SK-N-SH treated with all-trans-retinoic acid at 6 μM for 48 hours (cell line): ENCODE measurements at regions not wholly inside any gene's neighbourhood (a gene's known extent, or its start where the extent isn't known, plus 50 kb on each side); places are given as distances from the start of the nearest gene placed in this dataset.

Source experiments
- ATAC-seq: fragments of 200-7000 bp; cut with Tn5 transposase; 3 replicates; pipeline ENCODE4 v1.9.1; 2020; ENCODE audit warnings: mild to moderate bottlenecking, moderate library complexity
- ARNTL ChIP-seq: fragments of 450-650 bp; formaldehyde crosslinking; IDR thresholded peaks from 2 replicates; pipeline ENCODE4 v1.5.0; 2020; ENCODE audit warnings: low read depth, mild to moderate bottlenecking, moderate library complexity, borderline replicate concordance
- BACH2 ChIP-seq: fragments of 250-450 bp; sonication (Bioruptor Pico); IDR thresholded peaks from 2 replicates; pipeline ENCODE4 v1.9.0; 2021; ENCODE audit warnings: mild to moderate bottlenecking, borderline replicate concordance
- CSDC2 ChIP-seq: fragments of 250-450 bp; sonication (Bioruptor Pico); IDR thresholded peaks from 2 replicates; pipeline ENCODE4 v1.5.0; 2020; ENCODE audit warnings: mild to moderate bottlenecking, moderate library complexity
- ESRRG ChIP-seq: fragments of 250-450 bp; sonication (Bioruptor Pico); IDR thresholded peaks from 2 replicates; pipeline ENCODE4 v1.6.1; 2021; ENCODE audit warnings: mild to moderate bottlenecking
- GLIS3 ChIP-seq: fragments of 250-450 bp; sonication (Bioruptor Pico); IDR thresholded peaks from 2 replicates; pipeline ENCODE4 v1.5.0; 2020; ENCODE audit warnings: mild to moderate bottlenecking, moderate library complexity
- ISL1 ChIP-seq: fragments of 250-450 bp; sonication (Bioruptor Pico); IDR thresholded peaks from 2 replicates; pipeline ENCODE4 v2.1.2; 2022; ENCODE audit warnings: mild to moderate bottlenecking, moderate library complexity
- OSR1 ChIP-seq: fragments of 250-450 bp; sonication (Bioruptor Pico); IDR thresholded peaks from 2 replicates; pipeline ENCODE4 v1.8.0; 2022; ENCODE audit warnings: moderate library complexity, mild to moderate bottlenecking, inconsistent platforms
- PPARA ChIP-seq: fragments of 250-450 bp; sonication (Bioruptor Pico); IDR thresholded peaks from 2 replicates; pipeline ENCODE4 v1.5.0; 2020; ENCODE audit warnings: mild to moderate bottlenecking, borderline replicate concordance
- RARB ChIP-seq: fragments of 250-450 bp; sonication (Bioruptor Pico); IDR thresholded peaks from 2 replicates; pipeline ENCODE4 v1.8.0; 2021; ENCODE audit warnings: mild to moderate bottlenecking, moderate library complexity
- SNAI2 ChIP-seq: fragments of 250-450 bp; sonication (Bioruptor Pico); IDR thresholded peaks from 2 replicates; pipeline ENCODE4 v1.5.0; 2020; ENCODE audit warnings: mild to moderate bottlenecking, moderate library complexity
- TCF4 ChIP-seq: fragments of 250-450 bp; sonication (Bioruptor Pico); IDR thresholded peaks from 2 replicates; pipeline ENCODE4 v1.8.0; 2021; ENCODE audit warnings: mild to moderate bottlenecking, moderate library complexity, borderline replicate concordance
- TOX ChIP-seq: fragments of 250-450 bp; sonication (Bioruptor Pico); IDR thresholded peaks from 2 replicates; pipeline ENCODE4 v1.8.0; 2021; ENCODE audit warnings: mild to moderate bottlenecking, moderate library complexity, borderline replicate concordance
- ZC3H10 ChIP-seq: fragments of 250-450 bp; sonication (Bioruptor Pico); IDR thresholded peaks from 2 replicates; pipeline ENCODE4 v1.5.1; 2021; ENCODE audit warnings: mild to moderate bottlenecking, moderate library complexity
- ZFP3 ChIP-seq: fragments of 250-450 bp; sonication (Bioruptor Pico); IDR thresholded peaks from 2 replicates; pipeline ENCODE4 v1.5.0; 2020; ENCODE audit warnings: mild to moderate bottlenecking, moderate library complexity
- ZFP30 ChIP-seq: fragments of 450-650 bp; formaldehyde crosslinking; IDR thresholded peaks from 2 replicates; pipeline ENCODE4 v1.5.0; 2022; ENCODE audit warnings: mild to moderate bottlenecking, moderate library complexity
- ZNF565 ChIP-seq: fragments of 450-650 bp; formaldehyde crosslinking; conservative IDR thresholded peaks from 2 replicates; pipeline ENCODE4 v1.5.0; 2020; ENCODE audit warnings: low read depth, mild to moderate bottlenecking, moderate library complexity
- ZNF70 ChIP-seq: fragments of 450-650 bp; formaldehyde crosslinking; IDR thresholded peaks from 2 replicates; pipeline ENCODE4 v1.5.0; 2020; ENCODE audit warnings: mild to moderate bottlenecking, moderate library complexity
- ZNF8 ChIP-seq: fragments of 450-650 bp; formaldehyde crosslinking; IDR thresholded peaks from 2 replicates; pipeline ENCODE4 v1.5.0; 2020; ENCODE audit warnings: mild to moderate bottlenecking, moderate library complexity
- TF ChIP-seq, protein P1 (sequence below): fragments of 250-450 bp; sonication (Bioruptor Pico); IDR thresholded peaks from 2 replicates; pipeline ENCODE4 v1.8.0; 2020; ENCODE audit warnings: mild to moderate bottlenecking, moderate library complexity, borderline replicate concordance
- TF ChIP-seq, protein P2 (sequence below): fragments of 250-450 bp; sonication (Bioruptor Pico); IDR thresholded peaks from 2 replicates; pipeline ENCODE4 v1.8.0; 2021; ENCODE audit warnings: low read depth, mild to moderate bottlenecking, moderate library complexity, borderline replicate concordance
- TF ChIP-seq, protein P3 (sequence below): fragments of 250-450 bp; sonication (Bioruptor Pico); IDR thresholded peaks from 2 replicates; pipeline ENCODE4 v1.5.0; 2020; ENCODE audit warnings: mild to moderate bottlenecking, moderate library complexity
- TF ChIP-seq, protein P4 (sequence below): fragments of 250-450 bp; sonication (Bioruptor Pico); IDR thresholded peaks from 2 replicates; pipeline ENCODE4 v1.5.1; 2020; ENCODE audit warnings: low read depth, mild to moderate bottlenecking, moderate library complexity
- TF ChIP-seq, protein P5 (sequence below): fragments of 250-450 bp; sonication (Bioruptor Pico); IDR thresholded peaks from 2 replicates; pipeline ENCODE4 v1.5.1; 2021; ENCODE audit warnings: mild to moderate bottlenecking, moderate library complexity

DNA sequence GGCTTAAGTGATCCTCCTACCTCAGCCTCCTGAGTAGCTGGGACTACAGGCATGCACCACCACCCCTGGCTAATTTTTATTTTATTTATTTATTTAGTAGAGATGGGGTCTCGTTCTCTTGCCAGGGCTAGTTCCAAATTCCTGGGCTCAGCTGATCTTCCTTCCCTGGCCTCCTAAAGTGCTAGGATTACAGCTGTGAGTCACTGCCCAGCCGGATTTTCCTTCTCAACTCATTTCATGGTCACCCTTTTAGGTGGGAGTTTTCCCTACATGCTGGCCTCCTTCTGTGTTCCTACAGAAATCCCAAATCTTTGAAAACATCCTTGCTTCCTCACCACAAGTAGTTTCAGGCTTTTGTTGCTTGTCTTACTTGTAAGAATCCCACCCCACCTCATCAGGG is 102.1 kb upstream of the SIAH1 start:
- TF ChIP-seq ISL1 (CRISPR knock-in tag): no peak
- no peak for TF ChIP-seq CSDC2 (CRISPR knock-in tag)
- TF ChIP-seq, protein P1, sequence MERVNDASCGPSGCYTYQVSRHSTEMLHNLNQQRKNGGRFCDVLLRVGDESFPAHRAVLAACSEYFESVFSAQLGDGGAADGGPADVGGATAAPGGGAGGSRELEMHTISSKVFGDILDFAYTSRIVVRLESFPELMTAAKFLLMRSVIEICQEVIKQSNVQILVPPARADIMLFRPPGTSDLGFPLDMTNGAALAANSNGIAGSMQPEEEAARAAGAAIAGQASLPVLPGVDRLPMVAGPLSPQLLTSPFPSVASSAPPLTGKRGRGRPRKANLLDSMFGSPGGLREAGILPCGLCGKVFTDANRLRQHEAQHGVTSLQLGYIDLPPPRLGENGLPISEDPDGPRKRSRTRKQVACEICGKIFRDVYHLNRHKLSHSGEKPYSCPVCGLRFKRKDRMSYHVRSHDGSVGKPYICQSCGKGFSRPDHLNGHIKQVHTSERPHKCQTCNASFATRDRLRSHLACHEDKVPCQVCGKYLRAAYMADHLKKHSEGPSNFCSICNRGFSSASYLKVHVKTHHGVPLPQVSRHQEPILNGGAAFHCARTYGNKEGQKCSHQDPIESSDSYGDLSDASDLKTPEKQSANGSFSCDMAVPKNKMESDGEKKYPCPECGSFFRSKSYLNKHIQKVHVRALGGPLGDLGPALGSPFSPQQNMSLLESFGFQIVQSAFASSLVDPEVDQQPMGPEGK: no peak
- TF ChIP-seq TOX (CRISPR knock-in tag): no peak
- TF ChIP-seq OSR1 (CRISPR knock-in tag): no peak
- no peak for TF ChIP-seq ZFP3
- no peak for TF ChIP-seq BACH2
- TF ChIP-seq RARB: no peak
- TF ChIP-seq PPARA: no peak
- TF ChIP-seq ZNF565: no peak
- TF ChIP-seq, protein P2, sequence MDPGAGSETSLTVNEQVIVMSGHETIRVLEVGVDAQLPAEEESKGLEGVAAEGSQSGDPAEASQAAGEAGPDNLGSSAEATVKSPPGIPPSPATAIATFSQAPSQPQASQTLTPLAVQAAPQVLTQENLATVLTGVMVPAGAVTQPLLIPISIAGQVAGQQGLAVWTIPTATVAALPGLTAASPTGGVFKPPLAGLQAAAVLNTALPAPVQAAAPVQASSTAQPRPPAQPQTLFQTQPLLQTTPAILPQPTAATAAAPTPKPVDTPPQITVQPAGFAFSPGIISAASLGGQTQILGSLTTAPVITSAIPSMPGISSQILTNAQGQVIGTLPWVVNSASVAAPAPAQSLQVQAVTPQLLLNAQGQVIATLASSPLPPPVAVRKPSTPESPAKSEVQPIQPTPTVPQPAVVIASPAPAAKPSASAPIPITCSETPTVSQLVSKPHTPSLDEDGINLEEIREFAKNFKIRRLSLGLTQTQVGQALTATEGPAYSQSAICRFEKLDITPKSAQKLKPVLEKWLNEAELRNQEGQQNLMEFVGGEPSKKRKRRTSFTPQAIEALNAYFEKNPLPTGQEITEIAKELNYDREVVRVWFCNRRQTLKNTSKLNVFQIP: no peak
- TF ChIP-seq ZC3H10: no peak
- TF ChIP-seq TCF4 (CRISPR knock-in tag): no peak
- no peak for TF ChIP-seq GLIS3 (CRISPR knock-in tag)
- TF ChIP-seq ARNTL (CRISPR knock-in tag): no peak
- no peak for TF ChIP-seq ZNF8 (CRISPR knock-in tag)
- no peak for TF ChIP-seq SNAI2 (CRISPR knock-in tag)
- no peak for TF ChIP-seq ZFP30 (CRISPR knock-in tag)
- no peak for ATAC-seq

DNA sequence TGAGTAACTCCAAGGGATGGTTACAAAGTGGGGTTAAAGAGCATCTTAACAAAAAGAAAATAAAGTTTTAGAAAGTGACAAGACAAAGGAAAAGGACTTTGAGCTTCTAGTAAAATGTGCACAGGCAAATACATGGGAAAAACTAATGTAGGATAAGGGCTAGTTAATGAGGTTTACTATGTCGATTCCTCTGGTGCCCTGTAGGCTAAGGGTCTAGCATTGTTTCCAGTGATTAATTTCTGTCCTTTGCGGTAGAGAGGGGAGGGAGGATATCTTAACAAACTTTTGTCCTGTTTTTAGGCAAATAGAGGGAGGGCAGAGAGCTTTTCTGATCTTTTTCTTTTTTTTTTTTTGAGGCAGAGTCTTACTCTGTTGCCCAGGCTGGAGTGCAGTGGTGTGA is 96.6 kb upstream of the SIAH1 start:
- no peak for ATAC-seq
- TF ChIP-seq RARB (no peak), ESRRG (no peak), ZNF70 (CRISPR knock-in tag) (no peak), ARNTL (CRISPR knock-in tag) (no peak), OSR1 (CRISPR knock-in tag) (no peak), ZFP3 (no peak), ZNF8 (CRISPR knock-in tag) (no peak), ZFP30 (CRISPR knock-in tag) (no peak), ISL1 (CRISPR knock-in tag) (no peak), PPARA (no peak), GLIS3 (CRISPR knock-in tag) (no peak), CSDC2 (CRISPR knock-in tag) (no peak), SNAI2 (CRISPR knock-in tag) (no peak), TCF4 (CRISPR knock-in tag) (no peak), ZNF565 (no peak), ZC3H10 (no peak)
- TF ChIP-seq, protein P3, sequence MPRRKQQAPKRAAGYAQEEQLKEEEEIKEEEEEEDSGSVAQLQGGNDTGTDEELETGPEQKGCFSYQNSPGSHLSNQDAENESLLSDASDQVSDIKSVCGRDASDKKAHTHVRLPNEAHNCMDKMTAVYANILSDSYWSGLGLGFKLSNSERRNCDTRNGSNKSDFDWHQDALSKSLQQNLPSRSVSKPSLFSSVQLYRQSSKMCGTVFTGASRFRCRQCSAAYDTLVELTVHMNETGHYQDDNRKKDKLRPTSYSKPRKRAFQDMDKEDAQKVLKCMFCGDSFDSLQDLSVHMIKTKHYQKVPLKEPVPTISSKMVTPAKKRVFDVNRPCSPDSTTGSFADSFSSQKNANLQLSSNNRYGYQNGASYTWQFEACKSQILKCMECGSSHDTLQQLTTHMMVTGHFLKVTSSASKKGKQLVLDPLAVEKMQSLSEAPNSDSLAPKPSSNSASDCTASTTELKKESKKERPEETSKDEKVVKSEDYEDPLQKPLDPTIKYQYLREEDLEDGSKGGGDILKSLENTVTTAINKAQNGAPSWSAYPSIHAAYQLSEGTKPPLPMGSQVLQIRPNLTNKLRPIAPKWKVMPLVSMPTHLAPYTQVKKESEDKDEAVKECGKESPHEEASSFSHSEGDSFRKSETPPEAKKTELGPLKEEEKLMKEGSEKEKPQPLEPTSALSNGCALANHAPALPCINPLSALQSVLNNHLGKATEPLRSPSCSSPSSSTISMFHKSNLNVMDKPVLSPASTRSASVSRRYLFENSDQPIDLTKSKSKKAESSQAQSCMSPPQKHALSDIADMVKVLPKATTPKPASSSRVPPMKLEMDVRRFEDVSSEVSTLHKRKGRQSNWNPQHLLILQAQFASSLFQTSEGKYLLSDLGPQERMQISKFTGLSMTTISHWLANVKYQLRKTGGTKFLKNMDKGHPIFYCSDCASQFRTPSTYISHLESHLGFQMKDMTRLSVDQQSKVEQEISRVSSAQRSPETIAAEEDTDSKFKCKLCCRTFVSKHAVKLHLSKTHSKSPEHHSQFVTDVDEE (CRISPR knock-in tag): no peak
- TF ChIP-seq, protein P4, sequence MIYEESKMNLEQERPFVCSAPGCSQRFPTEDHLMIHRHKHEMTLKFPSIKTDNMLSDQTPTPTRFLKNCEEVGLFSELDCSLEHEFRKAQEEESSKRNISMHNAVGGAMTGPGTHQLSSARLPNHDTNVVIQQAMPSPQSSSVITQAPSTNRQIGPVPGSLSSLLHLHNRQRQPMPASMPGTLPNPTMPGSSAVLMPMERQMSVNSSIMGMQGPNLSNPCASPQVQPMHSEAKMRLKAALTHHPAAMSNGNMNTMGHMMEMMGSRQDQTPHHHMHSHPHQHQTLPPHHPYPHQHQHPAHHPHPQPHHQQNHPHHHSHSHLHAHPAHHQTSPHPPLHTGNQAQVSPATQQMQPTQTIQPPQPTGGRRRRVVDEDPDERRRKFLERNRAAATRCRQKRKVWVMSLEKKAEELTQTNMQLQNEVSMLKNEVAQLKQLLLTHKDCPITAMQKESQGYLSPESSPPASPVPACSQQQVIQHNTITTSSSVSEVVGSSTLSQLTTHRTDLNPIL (CRISPR knock-in tag): no peak
- TF ChIP-seq, protein P5, sequence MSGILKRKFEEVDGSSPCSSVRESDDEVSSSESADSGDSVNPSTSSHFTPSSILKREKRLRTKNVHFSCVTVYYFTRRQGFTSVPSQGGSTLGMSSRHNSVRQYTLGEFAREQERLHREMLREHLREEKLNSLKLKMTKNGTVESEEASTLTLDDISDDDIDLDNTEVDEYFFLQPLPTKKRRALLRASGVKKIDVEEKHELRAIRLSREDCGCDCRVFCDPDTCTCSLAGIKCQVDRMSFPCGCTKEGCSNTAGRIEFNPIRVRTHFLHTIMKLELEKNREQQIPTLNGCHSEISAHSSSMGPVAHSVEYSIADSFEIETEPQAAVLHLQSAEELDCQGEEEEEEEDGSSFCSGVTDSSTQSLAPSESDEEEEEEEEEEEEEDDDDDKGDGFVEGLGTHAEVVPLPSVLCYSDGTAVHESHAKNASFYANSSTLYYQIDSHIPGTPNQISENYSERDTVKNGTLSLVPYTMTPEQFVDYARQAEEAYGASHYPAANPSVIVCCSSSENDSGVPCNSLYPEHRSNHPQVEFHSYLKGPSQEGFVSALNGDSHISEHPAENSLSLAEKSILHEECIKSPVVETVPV (CRISPR knock-in tag): no peak
- TF ChIP-seq, protein P2: no peak
